K562 (cell line): ENCODE measurements at regions not wholly inside any gene's neighbourhood (a gene's known extent, or its start where the extent isn't known, plus 50 kb on each side); places are given as distances from the start of the nearest gene placed in this dataset.

Source experiments
- ATAC-seq: fragments of 200-7000 bp; cut with Tn5 transposase; 3 replicates; pipeline ENCODE4 v1.9.1; 2020; ENCODE audit warnings: moderate library complexity
- BruUV-seq: library from RNA; stranded (reverse); fragments of 400-500 nt; replicated peaks from 2 replicates; lab custom pipeline; 2021; lab: Mats Ljungman, UMichigan
- CTCF ChIA-PET: fragments of 300-600 bp; formaldehyde crosslinking; extraction: SDS; loops from one replicate; lab custom pipeline; 2021; ENCODE audit warnings: low intra/inter-chr PET ratio; lab: Yijun Ruan, JAX
- POLR2A ChIA-PET: fragments of 300-600, 350-650 bp; sonication (Branson Sonifier 250); formaldehyde crosslinking; extraction: SDS; loops from one replicate; lab custom pipeline; 2021; ENCODE audit warnings: antibody characterized with exemption, inconsistent platforms; lab: Yijun Ruan, JAX
- DNase-seq, 4 experiments: peaks; one replicate each; pipeline versions ENCODE4 v3.0.0 to v3.0.0-alpha.2; 2011 to 2018; ENCODE audit warnings: low spot score in 3 of 4, mixed read lengths in 3 of 4; ENCODE audit errors: extremely low read depth in 1 of 4
- FAIRE-seq: peaks from 2 replicates; lab custom pipeline; 2011; peaks lifted over from hg19 to GRCh38; lab: Jason Lieb, UNC
- H2AFZ ChIP-seq: 2 replicates; pipeline ENCODE4 v1.6.0; 2011; ENCODE audit warnings: low read depth, low read length, control low read depth, inconsistent platforms
- H3K27ac ChIP-seq: fragments of 200-600 bp; 3 replicates; pipeline ENCODE4 v1.8.0; 2011; ENCODE audit warnings: low read depth, mild to moderate bottlenecking, control low read depth, inconsistent platforms, low read length, moderate library complexity, mixed read lengths; ENCODE audit errors: extremely low read depth
- H3K27me3 ChIP-seq, 2 experiments: fragments of 300-600 bp in 1 of 2; 2 replicates in 1 of 2; 3 replicates in 1 of 2; pipeline versions ENCODE4 v1.6.0 to v1.8.0; 2011; ENCODE audit warnings: inconsistent platforms in 2 of 2, low read length in 2 of 2, mild to moderate bottlenecking in 1 of 2, mixed read lengths in 1 of 2, moderate library complexity in 1 of 2; ENCODE audit not compliant: control insufficient read depth in 2 of 2, insufficient read depth in 2 of 2
- H3K36me3 ChIP-seq: fragments of 300-600 bp; 3 replicates; pipeline ENCODE4 v1.8.0; 2011; ENCODE audit warnings: mild to moderate bottlenecking, low read length, inconsistent platforms; ENCODE audit not compliant: control insufficient read depth, insufficient read depth
- H3K4me1 ChIP-seq, 2 experiments: fragments of 200-600 bp in 1 of 2; replicated peaks in 1 of 2; 2 replicates in 1 of 2; 3 replicates in 1 of 2; pipeline versions ENCODE4 v1.5.1 to v1.8.0; 2011; ENCODE audit warnings: inconsistent platforms in 2 of 2, low read length in 2 of 2, mild to moderate bottlenecking in 1 of 2, mixed read lengths in 1 of 2, moderate library complexity in 1 of 2; ENCODE audit not compliant: control insufficient read depth in 2 of 2, insufficient read depth in 2 of 2
- H3K4me2 ChIP-seq: 2 replicates; pipeline ENCODE4 v1.6.1; 2011; ENCODE audit warnings: low read length, control low read depth, inconsistent platforms, mixed read lengths; ENCODE audit not compliant: insufficient read depth
- H3K4me3 ChIP-seq: fragments of 200-600 bp; sonication (generic), shearing (Covaris generic); 2 replicates; pipeline ENCODE4 v1.5.1; 2016; ENCODE audit warnings: control low read depth, inconsistent platforms
- H3K79me2 ChIP-seq: fragments of 200-600 bp; 3 replicates; pipeline ENCODE4 v1.8.0; 2011; ENCODE audit warnings: low read length, inconsistent platforms; ENCODE audit not compliant: control insufficient read depth, insufficient read depth
- H3K9ac ChIP-seq, 2 experiments: 2 replicates each; pipeline versions ENCODE4 v1.6.0 to v1.6.1; 2011; ENCODE audit warnings: low read depth in 2 of 2, low read length in 2 of 2, control low read depth in 1 of 2, inconsistent platforms in 1 of 2, mild to moderate bottlenecking in 1 of 2, mixed read lengths in 1 of 2; ENCODE audit not compliant: insufficient read depth in 1 of 2
- H3K9me1 ChIP-seq: one replicate; pipeline ENCODE4 v1.6.0; 2011; ENCODE audit warnings: inconsistent platforms, mild to moderate bottlenecking, low read length, moderate library complexity; ENCODE audit not compliant: control insufficient read depth, insufficient read depth
- H3K9me3 ChIP-seq: replicated peaks from 2 replicates; pipeline ENCODE4 v1.5.1; 2011; ENCODE audit warnings: low read depth, low read length, inconsistent platforms; ENCODE audit not compliant: control insufficient read depth, insufficient read depth
- H4K20me1 ChIP-seq: replicated peaks from 2 replicates; pipeline ENCODE4 v1.6.1; 2011; ENCODE audit warnings: low read length, inconsistent platforms, mixed read lengths; ENCODE audit not compliant: control insufficient read depth, insufficient read depth
- AFF1 ChIP-seq, 2 experiments: fragments of 450-650 bp; IDR thresholded peaks; 2 replicates each; pipeline ENCODE4 v1.6.1; 2018; ENCODE audit warnings: mild to moderate bottlenecking in 2 of 2, low read depth in 1 of 2; ENCODE audit not compliant: partially characterized antibody in 2 of 2
- BRF2 ChIP-seq: IDR thresholded peaks from 3 replicates; pipeline ENCODE4 v1.6.1; 2011; ENCODE audit warnings: borderline replicate concordance, mild to moderate bottlenecking; ENCODE audit not compliant: insufficient read length, insufficient read depth
- HBP1 ChIP-seq: fragments of 450-650 bp; formaldehyde crosslinking; IDR thresholded peaks from 2 replicates; pipeline ENCODE4 v1.4.0; 2022; ENCODE audit warnings: missing genetic modification characterization
- NCOA4 ChIP-seq: fragments of 450-650 bp; IDR thresholded peaks from 2 replicates; pipeline ENCODE4 v1.6.1; 2018; ENCODE audit warnings: mild to moderate bottlenecking; ENCODE audit not compliant: partially characterized antibody
- RBM15 ChIP-seq: fragments of 200-400 bp; formaldehyde crosslinking; IDR thresholded peaks from 2 replicates; pipeline ENCODE4 v1.6.1; 2018; ENCODE audit warnings: mild to moderate bottlenecking, low read length, moderate library complexity; ENCODE audit not compliant: insufficient read depth
- RFX1 ChIP-seq: fragments of 450-650 bp; IDR thresholded peaks from 2 replicates; pipeline ENCODE4 v1.6.1; 2016; ENCODE audit warnings: mild to moderate bottlenecking, moderate library complexity
- SMAD3 ChIP-seq: fragments of 450-650 bp; formaldehyde crosslinking; conservative IDR thresholded peaks from 2 replicates; pipeline ENCODE4 v1.4.0; 2020; ENCODE audit warnings: mild to moderate bottlenecking
- SMARCB1 ChIP-seq: IDR thresholded peaks from 2 replicates; pipeline ENCODE4 v1.6.1; 2011; ENCODE audit warnings: improper control_type of control experiment, low read depth; ENCODE audit not compliant: insufficient read length
- TARDBP ChIP-seq: fragments of 450-650 bp; IDR thresholded peaks from 2 replicates; pipeline ENCODE4 v1.6.1; 2016
- ZHX1 ChIP-seq: fragments of 150-350 bp; conservative IDR thresholded peaks from 2 replicates; pipeline ENCODE4 v1.6.1; 2014; ENCODE audit warnings: low read length
- ZNF277 ChIP-seq: fragments of 250-450 bp; sonication (Bioruptor Pico); IDR thresholded peaks from 2 replicates; pipeline ENCODE4 v1.8.0; 2022; ENCODE audit warnings: inconsistent platforms, mild to moderate bottlenecking, moderate library complexity, borderline replicate concordance
- WGBS: fragments of 100-300 bp; shearing (Covaris generic); methylation state at CpG from one replicate; pipeline ENCODE4 v1.1.6; 2016; ENCODE audit warnings: low coverage, mixed read lengths; ENCODE audit not compliant: insufficient coverage; ENCODE audit errors: missing lambda C conversion rate; 5-methylcytosine and 5-hydroxymethylcytosine counted together
- in situ Hi-C: fragments of 300-500 bp; cut with MboI; formaldehyde crosslinking; loops from 4 replicates; pipeline ENCODE4 v1.15.0; 2018; ENCODE audit warnings: inconsistent platforms, mixed read lengths
- intact Hi-C: fragments of 100-400 bp; cut with micrococcal nuclease; formaldehyde crosslinking; loops from 2 replicates; pipeline ENCODE4 v1.14.2; 2022

GRCh38 chr2:51490576-51491234, 458.8 kb upstream of the NRXN1 start:
- intact Hi-C loops (no loop called here), in situ Hi-C loops (no loop called here)
- FAIRE-seq: no peak
- Histone ChIP-seq H3K4me1 (no peaks in the 10 kb centered on the region), H3K9me3 (peaks cover 2% of the 10 kb centered on the region; the same call in 1 of the 2 replicates), H3K79me2 (no peaks in the 10 kb centered on the region), H3K36me3 (no peaks in the 10 kb centered on the region), H3K27me3 (no peaks in the 10 kb centered on the region), H3K4me2 (no peak overlapping the region), H2AFZ (no peak overlapping the region), H3K4me3 (no peak overlapping the region), H4K20me1 (no peaks in the 10 kb centered on the region), H3K9me1 (no peaks in the 10 kb centered on the region), H3K9ac (no peak overlapping the region), H3K27ac (no peak overlapping the region)
- ATAC-seq: no peak
- no peak for DNase-seq
- 0% methylated on average over 3 of the region's 3 CpGs for WGBS
- ChIA-PET POLR2A (no interaction called here), CTCF (no interaction called here)
- BruUV-seq: no TSS peak
- TF ChIP-seq ZHX1 (no peak), SMAD3 (CRISPR knock-in tag) (no peak), NCOA4 (no peak), SMARCB1 (no peak), AFF1 (IDR thresholded peaks at IDR 0.05; ENCODE audit: low read depth in 1 of 2, partially characterized antibody in 2 of 2) (no peak), RFX1 (no peak), ZNF277 (CRISPR knock-in tag) (no peak), TARDBP (no peak), HBP1 (CRISPR knock-in tag) (no peak), BRF2 (no peak), RBM15 (no peak)
